Thoracic aorta (tissue), 2 donors: ENCODE measurements at regions not wholly inside any gene's neighbourhood (a gene's known extent, or its start where the extent isn't known, plus 50 kb on each side); places are given as distances from the start of the nearest gene placed in this dataset.

Experiments used
- ATAC-seq: fragments of 150-250 bp; one replicate; pipeline ENCODE4 v1.8.0; 2017; ENCODE audit warnings: low read depth; ENCODE audit not compliant: insufficient number of reproducible peaks, low FRiP score
- DNase-seq: peaks from one replicate; pipeline ENCODE4 v3.0.0-alpha.2; 2020; ENCODE audit warnings: low spot score
- H3K27ac ChIP-seq, 2 donors: fragments of 200-600 bp; sonication (generic); 1 replicate in 1 of 2; 2 replicates in 1 of 2; pipeline ENCODE4 v1.5.1; 2016; ENCODE audit warnings: mild to moderate bottlenecking in 2 of 2, moderate library complexity in 2 of 2
- H3K27me3 ChIP-seq: fragments of 200-600 bp; sonication (generic); replicated peaks from 2 replicates; pipeline ENCODE4 v1.6.0; 2016; ENCODE audit warnings: mild to moderate bottlenecking; ENCODE audit not compliant: insufficient read depth
- H3K36me3 ChIP-seq: fragments of 200-600 bp; sonication (generic); one replicate; pipeline ENCODE4 v1.5.1; 2016
- H3K4me1 ChIP-seq, 2 donors: fragments of 200-600 bp; sonication (generic); 1 replicate in 1 of 2; 2 replicates in 1 of 2; pipeline versions ENCODE4 v1.5.1 to v1.6.0; 2016; ENCODE audit warnings: low read depth in 2 of 2, mild to moderate bottlenecking in 1 of 2; ENCODE audit not compliant: control insufficient read depth in 1 of 2
- H3K4me3 ChIP-seq: fragments of 200-600 bp; sonication (generic); 2 replicates; pipeline ENCODE4 v1.5.1; 2016; ENCODE audit warnings: mild to moderate bottlenecking
- H3K9me3 ChIP-seq: fragments of 200-600 bp; sonication (generic); 2 replicates; pipeline ENCODE4 v1.5.1; 2016
- CTCF ChIP-seq: fragments of 200-600 bp; sonication (generic); IDR thresholded peaks from one replicate; pipeline ENCODE4 v1.5.1; 2019; ENCODE audit warnings: antibody characterized with exemption

GRCh38 chr15:38040615-38041014, 106.2 kb downstream of the TMCO5A start:
- Histone ChIP-seq H3K27me3 (no peaks in the 10 kb centered on the region), H3K36me3 (no peaks in the 10 kb centered on the region), H3K27ac (no peak overlapping the region), H3K9me3 (no peaks in the 10 kb centered on the region), H3K4me3 (no peak overlapping the region), H3K4me1 (peaks cover 7 to 12% of the 10 kb centered on the region in 2 donors)
- TF ChIP-seq CTCF, result no peak
- no peak for ATAC-seq
- no peak for DNase-seq

DNA sequence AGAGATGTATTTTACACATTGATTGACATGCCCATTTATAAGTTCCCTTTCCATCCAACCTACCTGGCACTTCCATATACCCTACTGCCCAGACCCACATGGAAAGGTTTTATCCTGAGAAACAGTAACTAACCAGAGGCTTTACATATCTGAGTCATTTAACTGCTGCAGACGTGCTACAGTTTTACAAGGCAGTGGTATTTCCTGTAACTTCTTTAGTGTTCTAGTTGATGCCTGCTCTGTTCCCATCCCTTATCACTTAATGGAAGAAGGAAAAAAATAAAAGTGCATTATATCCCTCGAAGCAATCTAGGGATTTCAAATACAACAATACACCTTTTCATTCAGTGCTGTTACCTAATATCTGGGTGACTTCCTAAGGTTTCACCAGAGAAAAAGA, 107.1 kb downstream of the TMCO5A start:
- Histone ChIP-seq H3K4me1 (peaks cover 7 to 12% of the 10 kb centered on the region in 2 donors), H3K27me3 (no peaks in the 10 kb centered on the region), H3K4me3 (no peak overlapping the region), H3K36me3 (no peaks in the 10 kb centered on the region), H3K27ac (no peak overlapping the region), H3K9me3 (no peaks in the 10 kb centered on the region)
- no peak for ATAC-seq
- DNase-seq, result no peak
- no peak for TF ChIP-seq CTCF

DNA sequence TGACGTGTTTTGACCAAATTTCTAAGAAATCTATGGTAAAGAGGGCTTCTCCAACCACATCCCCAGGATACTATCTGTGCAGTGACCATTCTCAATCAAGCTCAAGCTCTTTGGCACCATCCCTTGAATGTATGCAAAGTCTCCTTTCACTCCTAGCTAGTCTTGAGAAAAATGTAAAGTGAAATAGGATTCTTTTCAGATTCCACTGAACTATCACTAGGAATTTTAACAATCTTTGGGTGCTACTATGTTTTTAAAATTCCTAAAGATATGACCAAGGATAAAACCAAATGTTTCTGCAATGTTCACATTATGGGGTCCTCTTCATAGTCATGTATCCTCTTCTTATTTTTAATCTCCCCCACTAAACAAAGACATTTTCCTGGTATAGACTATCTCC, 107.8 kb downstream of the TMCO5A start:
- no peak for TF ChIP-seq CTCF
- Histone ChIP-seq H3K9me3 (no peaks in the 10 kb centered on the region), H3K27ac (no peak overlapping the region), H3K4me3 (no peak overlapping the region), H3K4me1 (peaks cover 7 to 12% of the 10 kb centered on the region in 2 donors), H3K36me3 (no peaks in the 10 kb centered on the region), H3K27me3 (no peaks in the 10 kb centered on the region)
- DNase-seq (no peak), ATAC-seq (no peak)

- no peak for ATAC-seq
- no peak for DNase-seq
- Histone ChIP-seq H3K27ac (no peak overlapping the region), H3K9me3 (no peaks in the 10 kb centered on the region), H3K27me3 (no peaks in the 10 kb centered on the region), H3K4me1 (peaks cover 7 to 12% of the 10 kb centered on the region in 2 donors), H3K36me3 (no peaks in the 10 kb centered on the region), H3K4me3 (no peak overlapping the region)
- no peak for TF ChIP-seq CTCF
These were observed 108.4 kb downstream of the TMCO5A start for GRCh38 chr15:38042707-38043445.

GRCh38 chr15:38046257-38047051, 112.0 kb downstream of the TMCO5A start:
- no peaks in the 10 kb centered on the region for H3K36me3 ChIP-seq
- no peak for ATAC-seq

More at GRCh38 chr15:38046257-38047051, 112.0 kb downstream of the TMCO5A start:
- Histone ChIP-seq H3K27ac (no peak overlapping the region), H3K9me3 (no peaks in the 10 kb centered on the region), H3K4me3 (no peak overlapping the region), H3K27me3 (no peaks in the 10 kb centered on the region), H3K4me1 (no peaks in the 10 kb centered on the region)
- no peak for TF ChIP-seq CTCF
- DNase-seq, result no peak
